H1 (cell line): ENCODE measurements at regions not wholly inside any gene's neighbourhood (a gene's known extent, or its start where the extent isn't known, plus 50 kb on each side); places are given as distances from the start of the nearest gene placed in this dataset.

ENCODE experiments used
- CTCF ChIA-PET: fragments of 300-600 bp; sonication (Branson Sonifier 250); formaldehyde crosslinking; loops from one replicate; lab custom pipeline; 2021; ENCODE audit not compliant: partially characterized antibody; lab: Charles Lee
- POLR2A ChIA-PET: fragments of 300-600 bp; sonication (Branson Sonifier 250); formaldehyde crosslinking; loops from one replicate; lab custom pipeline; 2021; ENCODE audit warnings: inconsistent platforms; ENCODE audit not compliant: partially characterized antibody; lab: Charles Lee
- DNase-seq, 2 experiments: peaks; one replicate each; pipeline versions ENCODE4 v3.0.0 to v3.0.0-alpha.2; 2010 to 2022; ENCODE audit warnings: low spot score in 2 of 2, low read depth in 1 of 2, mixed read lengths in 1 of 2
- FAIRE-seq: peaks from 2 replicates; lab custom pipeline; 2011; peaks lifted over from hg19 to GRCh38; lab: Jason Lieb, UNC
- H2AFZ ChIP-seq: 2 replicates; pipeline ENCODE4 v1.8.1; 2012; ENCODE audit warnings: low read length, inconsistent platforms
- H2AK5ac ChIP-seq: 2 replicates; pipeline ENCODE4 v1.6.1; 2013; ENCODE audit warnings: low read depth, low read length
- H2BK120ac ChIP-seq: replicated peaks from 2 replicates; pipeline ENCODE3; 2013; ENCODE audit warnings: low read depth, low read length, inconsistent platforms
- H2BK12ac ChIP-seq: 2 replicates; pipeline ENCODE4 v1.6.1; 2013; ENCODE audit warnings: low read depth, low read length
- H2BK15ac ChIP-seq: 2 replicates; pipeline ENCODE4 v1.6.1; 2013; ENCODE audit warnings: low read length
- H2BK20ac ChIP-seq: 2 replicates; pipeline ENCODE4 v1.6.1; 2013; ENCODE audit warnings: low read length
- H2BK5ac ChIP-seq: 2 replicates; pipeline ENCODE4 v1.6.1; 2013; ENCODE audit warnings: low read depth, low read length
- H3K14ac ChIP-seq: 2 replicates; pipeline ENCODE4 v1.6.1; 2013; ENCODE audit warnings: inconsistent platforms; ENCODE audit not compliant: insufficient read length
- H3K18ac ChIP-seq: 2 replicates; pipeline ENCODE4 v1.6.1; 2013; ENCODE audit warnings: low read length; ENCODE audit errors: extremely low read depth
- H3K23ac ChIP-seq: 2 replicates; pipeline ENCODE4 v1.6.1; 2013; ENCODE audit warnings: inconsistent platforms; ENCODE audit not compliant: insufficient read length
- H3K23me2 ChIP-seq: 2 replicates; pipeline ENCODE4 v1.6.1; 2013; ENCODE audit warnings: low read depth, low read length
- H3K27ac ChIP-seq: 2 replicates; pipeline ENCODE4 v1.6.1; 2011; ENCODE audit warnings: low read depth, low read length, inconsistent platforms
- H3K27me3 ChIP-seq, 4 experiments: replicated peaks in 1 of 4; 1 replicate in 1 of 4; 2 replicates in 3 of 4; pipeline versions ENCODE4 v1.6.1 to v1.8.1; 2011 to 2013; ENCODE audit warnings: low read length in 3 of 4, mild to moderate bottlenecking in 3 of 4, inconsistent platforms in 2 of 4, mixed read lengths in 2 of 4, moderate library complexity in 1 of 4; ENCODE audit not compliant: control insufficient read depth in 3 of 4, insufficient read depth in 3 of 4; ENCODE audit errors: extremely low read depth in 1 of 4
- H3K36me3 ChIP-seq, 4 experiments: 2 replicates each; pipeline versions ENCODE4 v1.6.1 to v1.8.1; 2011 to 2013; ENCODE audit warnings: mild to moderate bottlenecking in 4 of 4, low read length in 3 of 4, moderate library complexity in 2 of 4, control low read depth in 1 of 4, inconsistent platforms in 1 of 4; ENCODE audit not compliant: insufficient read depth in 4 of 4, control insufficient read depth in 2 of 4
- H3K4ac ChIP-seq: replicated peaks from 2 replicates; pipeline ENCODE3; 2013; ENCODE audit warnings: low read length, low read depth, mixed read lengths, inconsistent platforms; ENCODE audit not compliant: insufficient read length
- H3K4me1 ChIP-seq, 4 experiments: replicated peaks in 1 of 4; 1 replicate in 1 of 4; 2 replicates in 3 of 4; pipeline versions ENCODE4 v1.6.1 to v1.8.1; 2011 to 2013; ENCODE audit warnings: low read length in 3 of 4, inconsistent platforms in 2 of 4, mixed read lengths in 1 of 4; ENCODE audit not compliant: insufficient read depth in 4 of 4, control insufficient read depth in 3 of 4
- H3K4me2 ChIP-seq, 2 experiments: 2 replicates each; pipeline versions ENCODE4 v1.6.1 to v1.8.1; 2011 to 2013; ENCODE audit warnings: low read depth in 2 of 2, low read length in 2 of 2, control low read depth in 1 of 2, inconsistent platforms in 1 of 2, mild to moderate bottlenecking in 1 of 2; ENCODE audit not compliant: insufficient read depth in 1 of 2
- H3K4me3 ChIP-seq, 4 experiments: fragments of 200-600, 300-600 bp in 1 of 4; sonication (generic), shearing (Covaris generic), sonication (Bioruptor Twin) in 1 of 4; 2 replicates each; pipeline versions ENCODE4 v1.5.1 to v1.8.1; 2011 to 2016; ENCODE audit warnings: low read length in 4 of 4, low read depth in 3 of 4, control low read depth in 2 of 4, inconsistent platforms in 2 of 4, mild to moderate bottlenecking in 2 of 4, mixed read lengths in 1 of 4, moderate library complexity in 1 of 4; ENCODE audit not compliant: insufficient read depth in 2 of 4; ENCODE audit errors: extremely low read depth in 1 of 4
- H3K56ac ChIP-seq: replicated peaks from 2 replicates; pipeline ENCODE3; 2013; ENCODE audit warnings: low read depth, mild to moderate bottlenecking, mixed read lengths, low read length, inconsistent platforms; ENCODE audit not compliant: insufficient read length
- H3K79me1 ChIP-seq: 2 replicates; pipeline ENCODE4 v1.6.1; 2013; ENCODE audit warnings: low read depth, low read length, control low read depth
- H3K79me2 ChIP-seq, 2 experiments: 2 replicates each; pipeline versions ENCODE4 v1.6.1 to v1.8.1; 2012 to 2013; ENCODE audit warnings: low read length in 2 of 2, mild to moderate bottlenecking in 2 of 2, inconsistent platforms in 1 of 2; ENCODE audit not compliant: insufficient read depth in 2 of 2, control insufficient read depth in 1 of 2
- H3K9ac ChIP-seq, 4 experiments: replicated peaks in 1 of 4; 1 replicate in 1 of 4; 2 replicates in 3 of 4; pipeline versions ENCODE4 v1.6.1 to v1.8.1; 2011 to 2013; ENCODE audit warnings: low read depth in 3 of 4, low read length in 3 of 4, control low read depth in 2 of 4, mild to moderate bottlenecking in 2 of 4, moderate library complexity in 2 of 4, inconsistent platforms in 1 of 4; ENCODE audit errors: extremely low read depth in 1 of 4
- H3K9me3 ChIP-seq, 2 experiments: 2 replicates each; pipeline versions ENCODE4 v1.6.1 to v1.8.1; 2012 to 2013; ENCODE audit warnings: mild to moderate bottlenecking in 2 of 2, moderate library complexity in 2 of 2, control low read depth in 1 of 2, inconsistent platforms in 1 of 2, low read depth in 1 of 2, low read length in 1 of 2, mixed read lengths in 1 of 2; ENCODE audit not compliant: insufficient read depth in 2 of 2
- H4K20me1 ChIP-seq, 2 experiments: replicated peaks in 1 of 2; 2 replicates each; pipeline versions ENCODE3 to v1.8.1; 2011 to 2013; ENCODE audit warnings: inconsistent platforms in 2 of 2, low read length in 2 of 2, mild to moderate bottlenecking in 1 of 2; ENCODE audit not compliant: insufficient read depth in 2 of 2, control insufficient read depth in 1 of 2
- H4K5ac ChIP-seq: 2 replicates; pipeline ENCODE4 v1.6.1; 2013; ENCODE audit warnings: low read length, low read depth, mixed read lengths, inconsistent platforms; ENCODE audit not compliant: insufficient read length
- H4K8ac ChIP-seq: 2 replicates; pipeline ENCODE4 v1.8.0; 2013; ENCODE audit warnings: mild to moderate bottlenecking, moderate library complexity, low read length, inconsistent platforms; ENCODE audit not compliant: insufficient read depth; ENCODE audit errors: extremely low read depth
- H4K91ac ChIP-seq: replicated peaks from 2 replicates; pipeline ENCODE3; 2013; ENCODE audit warnings: low read length, mixed read lengths, inconsistent platforms; ENCODE audit not compliant: insufficient read length
- CREB1 ChIP-seq: IDR thresholded peaks from 2 replicates; pipeline ENCODE4 v1.6.1; 2012; ENCODE audit warnings: inconsistent platforms
- EP300 ChIP-seq, 2 experiments: IDR thresholded peaks; 1 replicate in 1 of 2; 2 replicates in 1 of 2; pipeline ENCODE4 v1.6.1; 2011 to 2012; ENCODE audit warnings: low read depth in 2 of 2, low read length in 2 of 2, mild to moderate bottlenecking in 2 of 2, borderline replicate concordance in 1 of 2, inconsistent platforms in 1 of 2, moderate library complexity in 1 of 2
- GABPA ChIP-seq: IDR thresholded peaks from 2 replicates; pipeline ENCODE4 v1.6.1; 2011; ENCODE audit warnings: mild to moderate bottlenecking, low read length, moderate library complexity, borderline replicate concordance; ENCODE audit not compliant: insufficient read depth
- HDAC2 ChIP-seq, 2 experiments: fragments of 300-600 bp in 1 of 2; sonication (generic) in 1 of 2; IDR thresholded peaks; 2 replicates each; pipeline ENCODE4 v1.6.1; 2011 to 2012; ENCODE audit warnings: low read depth in 2 of 2, low read length in 2 of 2, mild to moderate bottlenecking in 2 of 2, moderate library complexity in 2 of 2, borderline replicate concordance in 1 of 2, inconsistent platforms in 1 of 2
- HDAC6 ChIP-seq: IDR thresholded peaks from one replicate; pipeline ENCODE4 v1.7.1; 2012; ENCODE audit warnings: low read depth, mild to moderate bottlenecking, inconsistent platforms, low read length, moderate library complexity
- NANOG ChIP-seq: IDR thresholded peaks from 2 replicates; pipeline ENCODE4 v1.6.1; 2011; ENCODE audit warnings: low read length, low read depth, mild to moderate bottlenecking, inconsistent platforms; ENCODE audit not compliant: insufficient read depth, poor library complexity, severe bottlenecking
- NRF1 ChIP-seq: IDR thresholded peaks from 2 replicates; pipeline ENCODE4 v1.6.1; 2011; ENCODE audit warnings: mild to moderate bottlenecking, low read depth, low read length, improper control_type of control experiment
- RFX5 ChIP-seq: IDR thresholded peaks from 2 replicates; pipeline ENCODE4 v1.6.1; 2011; ENCODE audit warnings: low read depth, low read length, improper control_type of control experiment, borderline replicate concordance
- RNF2 ChIP-seq: fragments of 200-900, 300-1000 bp; sonication (generic); IDR thresholded peaks from 2 replicates; pipeline ENCODE4 v1.7.1; 2016; ENCODE audit warnings: borderline replicate concordance, low read depth, mild to moderate bottlenecking, antibody characterized with exemption, low read length; ENCODE audit not compliant: poor library complexity, severe bottlenecking; ENCODE audit errors: missing control alignments
- SIN3A ChIP-seq, 2 experiments: IDR thresholded peaks in 1 of 2; conservative IDR thresholded peaks in 1 of 2; 2 replicates each; pipeline ENCODE4 v1.6.1; 2011 to 2012; ENCODE audit warnings: low read length in 2 of 2, improper control_type of control experiment in 1 of 2, low read depth in 1 of 2, mild to moderate bottlenecking in 1 of 2
- SIRT6 ChIP-seq: IDR thresholded peaks from one replicate; pipeline ENCODE4 v1.7.1; 2012; ENCODE audit warnings: low read length, inconsistent platforms
- TEAD4 ChIP-seq: IDR thresholded peaks from 2 replicates; pipeline ENCODE4 v1.6.1; 2012; ENCODE audit warnings: low read depth, low read length, inconsistent platforms, mixed read lengths
- WGBS, 2 experiments: shearing (Covaris generic) in 1 of 2; methylation state at CpG; one replicate each; pipeline versions ENCODE4 v1.1.6 to v1.1.7; 2013 to 2015; ENCODE audit warnings: low lambda C conversion rate in 2 of 2, mixed read lengths in 2 of 2, inconsistent platforms in 1 of 2, low coverage in 1 of 2, missing lambda C conversion rate in 1 of 2; ENCODE audit not compliant: insufficient replicate concordance in 2 of 2, insufficient coverage in 1 of 2, insufficient read length in 1 of 2; ENCODE audit errors: extremely low coverage in 1 of 2, missing lambda C conversion rate in 1 of 2; 5-methylcytosine and 5-hydroxymethylcytosine counted together

GRCh38 chr2:48218169-48218568, 96.3 kb upstream of the FOXN2 start:
- ChIA-PET POLR2A (no interaction called here), CTCF (no interaction called here)
- no peak overlapping the region for H3K14ac ChIP-seq

More at GRCh38 chr2:48218169-48218568, 96.3 kb upstream of the FOXN2 start:
- Histone ChIP-seq H3K4me1 (no peaks in the 10 kb centered on the region; a peak in 1 of 7 replicates), H3K79me1 (no peaks in the 10 kb centered on the region), H2BK5ac (no peak overlapping the region), H2AK5ac (no peak overlapping the region), H3K79me2 (no peaks in the 10 kb centered on the region), H3K9ac (no peak overlapping the region), H3K27me3 (no peaks in the 10 kb centered on the region), H4K20me1 (no peaks in the 10 kb centered on the region), H3K23me2 (no peaks in the 10 kb centered on the region), H3K27ac (no peak overlapping the region), H2BK120ac (no peak overlapping the region), H3K9me3 (no peaks in the 10 kb centered on the region), H3K4me2 (no peak overlapping the region), H3K18ac (no peak overlapping the region), H3K36me3 (no peaks in the 10 kb centered on the region), H2BK12ac (no peak overlapping the region), H4K5ac (no peak overlapping the region), H2AFZ (no peak overlapping the region), H3K56ac (no peak overlapping the region), H3K4me3 (no peak overlapping the region)
- 83% methylated on average over 2 of the region's 2 CpGs; no CpG with 5 or more reads in 1 of the 2 experiments for WGBS, 2 experiments
- no peak for DNase-seq
- TF ChIP-seq HDAC6 = no peak
- no peak for TF ChIP-seq SIN3A (conservative IDR thresholded peaks at IDR 0.05 in 1 of 2, IDR thresholded peaks at IDR 0.05 in 1 of 2; ENCODE audit: low read depth in 1 of 2, low read length in 2 of 2)
- no peak for TF ChIP-seq TEAD4
- no peak for TF ChIP-seq EP300 (IDR thresholded peaks at IDR 0.05; ENCODE audit: borderline replicate concordance in 1 of 2, low read depth in 2 of 2, low read length in 2 of 2)
- no peak for TF ChIP-seq SIRT6
- no peak for TF ChIP-seq CREB1
- TF ChIP-seq RNF2 = no peak
- no peak for TF ChIP-seq NANOG
- no peak for TF ChIP-seq NRF1
- no peak for TF ChIP-seq HDAC2 (IDR thresholded peaks at IDR 0.05; ENCODE audit: borderline replicate concordance in 1 of 2, low read depth in 2 of 2, low read length in 2 of 2)
- TF ChIP-seq RFX5 = no peak
- TF ChIP-seq GABPA = no peak
- TF ChIP-seq, all 59 proteins: peak for 0
- Histone ChIP-seq H2BK20ac (no peak overlapping the region), H4K8ac (no peak overlapping the region), H3K23ac (no peak overlapping the region), H2BK15ac (no peak overlapping the region), H3K4ac (no peak overlapping the region), H4K91ac (no peak overlapping the region)
- FAIRE-seq = no peak
